ENCODE measurements at regions not wholly inside any gene's neighbourhood (a gene's known extent, or its start where the extent isn't known, plus 50 kb on each side); places are given as distances from the start of the nearest gene placed in this dataset.

GRCh38 chr14:101128478-101129321, 225.2 kb upstream of the RTL1 start:
- Histone ChIP-seq H3K4me3 (ENCODE audit: insufficient read depth, low read depth, low read length) (no peak overlapping the region), H3K36me3 (replicated peaks; ENCODE audit: control insufficient read depth, insufficient read depth, low read length) (no peaks in the 10 kb centered on the region), H3K27me3 (ENCODE audit: control insufficient read depth, insufficient read depth, low read length) (no peaks in the 10 kb centered on the region)
- DNase-seq, result peak; percentile 38

DNA sequence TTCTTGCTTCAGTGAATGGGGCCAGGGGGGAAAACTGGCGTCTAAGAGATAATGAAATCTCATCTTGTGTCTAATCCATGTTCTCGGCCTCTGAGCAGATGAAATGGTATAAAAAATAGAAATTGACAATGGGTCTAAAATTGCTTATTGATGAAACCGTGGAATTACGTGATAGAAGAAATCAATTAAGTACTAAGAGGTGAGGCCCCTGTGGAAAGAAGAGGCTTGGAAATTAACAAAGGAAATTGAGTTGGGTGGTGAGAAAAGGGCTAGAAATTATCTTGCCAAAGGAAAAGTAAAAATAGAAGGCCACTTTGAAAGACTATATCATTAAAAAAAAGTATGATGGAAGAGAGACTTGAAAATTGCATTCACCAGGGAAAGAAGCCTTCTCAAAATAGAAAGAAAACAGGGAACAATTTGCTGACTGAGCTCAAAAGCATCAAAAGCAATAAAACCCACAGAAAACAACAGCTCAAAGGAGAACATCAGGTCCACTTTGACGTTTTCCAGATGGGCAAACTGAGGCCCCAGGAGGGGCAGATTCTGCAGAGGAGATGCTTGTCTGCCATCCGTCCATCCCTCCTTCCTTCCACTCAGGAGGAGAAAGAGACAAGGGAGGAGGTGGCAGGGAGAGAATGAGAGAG, 226.1 kb upstream of the RTL1 start:
- Histone ChIP-seq H3K4me3 (ENCODE audit: insufficient read depth, low read depth, low read length) (no peak overlapping the region), H3K27me3 (ENCODE audit: control insufficient read depth, insufficient read depth, low read length) (no peaks in the 10 kb centered on the region), H3K36me3 (replicated peaks; ENCODE audit: control insufficient read depth, insufficient read depth, low read length) (no peaks in the 10 kb centered on the region)
- peak; percentile 2 for DNase-seq

DNA sequence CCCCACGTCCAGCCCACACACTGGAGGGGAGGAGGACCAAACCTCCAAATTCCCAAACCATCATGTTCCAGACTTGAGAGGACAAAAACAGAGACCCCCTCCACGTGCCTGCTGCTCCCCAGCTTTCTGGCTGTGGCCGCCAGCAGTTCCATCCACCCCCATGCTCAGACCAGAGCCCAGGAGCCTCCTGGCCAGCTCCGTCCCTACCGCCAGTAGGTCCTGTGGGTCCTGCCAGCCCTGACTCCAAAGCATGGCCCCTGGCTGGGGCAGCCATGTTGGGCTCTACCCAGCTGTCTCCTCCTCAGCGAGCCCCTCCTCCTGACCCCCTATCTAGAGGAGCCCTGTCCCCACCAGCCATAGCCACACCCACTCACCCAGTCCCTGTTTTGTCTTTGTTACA, 227.3 kb upstream of the RTL1 start:
- no peaks in the 10 kb centered on the region for H3K36me3 ChIP-seq (replicated peaks; ENCODE audit: control insufficient read depth, insufficient read depth, low read length)
- no peaks in the 10 kb centered on the region for H3K27me3 ChIP-seq (ENCODE audit: control insufficient read depth, insufficient read depth, low read length)
- no peak overlapping the region for H3K4me3 ChIP-seq (ENCODE audit: insufficient read depth, low read depth, low read length)
- DNase-seq, result peak; percentile 32

GRCh38 chr14:101131451-101131916, 228.0 kb upstream of the RTL1 start:
- Histone ChIP-seq H3K4me3 (ENCODE audit: insufficient read depth, low read depth, low read length) (no peak overlapping the region), H3K27me3 (ENCODE audit: control insufficient read depth, insufficient read depth, low read length) (no peaks in the 10 kb centered on the region), H3K36me3 (replicated peaks; ENCODE audit: control insufficient read depth, insufficient read depth, low read length) (no peaks in the 10 kb centered on the region)
- DNase-seq, result no peak

DNA sequence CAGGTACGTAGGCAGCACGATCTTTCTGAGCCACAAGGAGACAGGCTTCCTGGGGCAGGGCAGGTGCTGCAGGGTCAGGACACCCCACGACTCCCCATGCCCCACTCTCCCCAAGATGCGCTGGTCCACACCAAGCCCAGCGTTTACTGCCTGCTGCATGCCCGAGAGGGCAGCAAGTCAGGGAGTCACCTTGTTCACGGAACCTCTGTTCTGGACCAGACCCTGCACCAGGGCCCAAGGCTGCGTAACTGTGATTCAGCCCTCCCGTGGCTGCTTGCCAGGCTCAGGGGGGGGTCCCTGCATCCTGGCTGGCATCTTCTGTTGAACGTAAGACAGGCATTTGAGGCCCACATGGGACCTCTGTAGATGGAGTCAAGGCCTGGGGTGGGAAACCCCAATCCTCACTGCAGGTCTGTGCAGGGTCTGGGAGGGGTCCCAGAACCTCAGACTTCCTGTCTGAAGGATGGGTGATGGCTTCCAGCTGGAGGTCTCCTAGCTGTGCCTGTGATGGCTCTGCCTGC, 228.6 kb upstream of the RTL1 start:
- DNase-seq, result peak; percentile 27
- H3K27me3 ChIP-seq (ENCODE audit: control insufficient read depth, insufficient read depth, low read length), result no peaks in the 10 kb centered on the region
- no peaks in the 10 kb centered on the region for H3K36me3 ChIP-seq (replicated peaks; ENCODE audit: control insufficient read depth, insufficient read depth, low read length)
- no peak overlapping the region for H3K4me3 ChIP-seq (ENCODE audit: insufficient read depth, low read depth, low read length)

DNA sequence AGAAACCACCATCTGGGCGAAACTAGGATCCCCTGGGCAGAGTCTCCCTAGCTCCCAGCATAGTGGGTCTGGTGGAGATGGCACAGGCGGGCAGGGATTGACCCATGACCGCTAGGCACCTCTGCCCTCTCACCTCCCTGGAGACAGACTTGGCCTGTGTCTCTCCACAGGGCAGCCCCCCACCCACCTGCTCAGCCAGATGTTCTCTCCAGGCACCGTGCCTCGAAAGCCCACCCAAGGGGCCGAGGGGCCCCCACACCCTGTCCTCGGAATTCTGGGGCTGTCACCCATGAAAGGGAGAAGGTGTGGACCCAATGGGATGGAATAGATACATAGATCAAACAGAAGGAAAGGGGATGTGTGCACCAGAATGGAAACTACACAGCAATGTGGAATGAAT, 229.1 kb upstream of the RTL1 start:
- no peaks in the 10 kb centered on the region for H3K27me3 ChIP-seq (ENCODE audit: control insufficient read depth, insufficient read depth, low read length)
- H3K4me3 ChIP-seq (ENCODE audit: insufficient read depth, low read depth, low read length), result no peak overlapping the region
- peak; percentile 23 for DNase-seq
- H3K36me3 ChIP-seq (replicated peaks; ENCODE audit: control insufficient read depth, insufficient read depth, low read length), result no peaks in the 10 kb centered on the region

DNA sequence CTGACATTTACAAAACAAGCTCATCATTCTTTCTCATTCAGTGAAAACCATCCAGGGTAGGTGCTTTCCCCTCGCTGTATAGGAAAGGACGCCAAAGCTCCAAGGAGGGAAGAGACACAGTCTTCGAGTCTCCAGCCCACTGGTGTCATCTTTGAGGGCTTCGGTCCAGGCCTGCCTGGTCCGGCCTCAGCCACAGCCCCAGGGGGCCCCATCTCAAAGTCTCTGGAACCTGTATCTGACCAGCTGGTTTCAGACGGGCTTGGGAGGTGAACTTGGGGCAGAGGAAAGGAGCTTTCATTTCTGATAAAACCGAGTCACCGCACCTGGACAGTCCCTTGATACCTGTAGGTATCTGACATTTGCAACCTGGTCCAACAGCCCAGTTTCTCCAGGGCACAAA, 229.5 kb upstream of the RTL1 start:
- Histone ChIP-seq H3K36me3 (replicated peaks; ENCODE audit: control insufficient read depth, insufficient read depth, low read length) (no peaks in the 10 kb centered on the region), H3K4me3 (ENCODE audit: insufficient read depth, low read depth, low read length) (no peak overlapping the region), H3K27me3 (ENCODE audit: control insufficient read depth, insufficient read depth, low read length) (no peaks in the 10 kb centered on the region)
- peak; percentile 15 for DNase-seq

- H3K36me3 ChIP-seq (replicated peaks; ENCODE audit: control insufficient read depth, insufficient read depth, low read length), result no peaks in the 10 kb centered on the region
- no peak overlapping the region for H3K4me3 ChIP-seq (ENCODE audit: insufficient read depth, low read depth, low read length)
- peak; percentile 46 for DNase-seq
- no peaks in the 10 kb centered on the region for H3K27me3 ChIP-seq (ENCODE audit: control insufficient read depth, insufficient read depth, low read length)
Observed at GRCh38 chr14:101134161-101134631, 230.7 kb upstream of the RTL1 start.

- Histone ChIP-seq H3K4me3 (ENCODE audit: insufficient read depth, low read depth, low read length) (no peak overlapping the region), H3K27me3 (ENCODE audit: control insufficient read depth, insufficient read depth, low read length) (no peaks in the 10 kb centered on the region), H3K36me3 (replicated peaks; ENCODE audit: control insufficient read depth, insufficient read depth, low read length) (no peaks in the 10 kb centered on the region)
- no peak for DNase-seq
Observed at GRCh38 chr14:101134851-101135433, 231.4 kb upstream of the RTL1 start.

DNA sequence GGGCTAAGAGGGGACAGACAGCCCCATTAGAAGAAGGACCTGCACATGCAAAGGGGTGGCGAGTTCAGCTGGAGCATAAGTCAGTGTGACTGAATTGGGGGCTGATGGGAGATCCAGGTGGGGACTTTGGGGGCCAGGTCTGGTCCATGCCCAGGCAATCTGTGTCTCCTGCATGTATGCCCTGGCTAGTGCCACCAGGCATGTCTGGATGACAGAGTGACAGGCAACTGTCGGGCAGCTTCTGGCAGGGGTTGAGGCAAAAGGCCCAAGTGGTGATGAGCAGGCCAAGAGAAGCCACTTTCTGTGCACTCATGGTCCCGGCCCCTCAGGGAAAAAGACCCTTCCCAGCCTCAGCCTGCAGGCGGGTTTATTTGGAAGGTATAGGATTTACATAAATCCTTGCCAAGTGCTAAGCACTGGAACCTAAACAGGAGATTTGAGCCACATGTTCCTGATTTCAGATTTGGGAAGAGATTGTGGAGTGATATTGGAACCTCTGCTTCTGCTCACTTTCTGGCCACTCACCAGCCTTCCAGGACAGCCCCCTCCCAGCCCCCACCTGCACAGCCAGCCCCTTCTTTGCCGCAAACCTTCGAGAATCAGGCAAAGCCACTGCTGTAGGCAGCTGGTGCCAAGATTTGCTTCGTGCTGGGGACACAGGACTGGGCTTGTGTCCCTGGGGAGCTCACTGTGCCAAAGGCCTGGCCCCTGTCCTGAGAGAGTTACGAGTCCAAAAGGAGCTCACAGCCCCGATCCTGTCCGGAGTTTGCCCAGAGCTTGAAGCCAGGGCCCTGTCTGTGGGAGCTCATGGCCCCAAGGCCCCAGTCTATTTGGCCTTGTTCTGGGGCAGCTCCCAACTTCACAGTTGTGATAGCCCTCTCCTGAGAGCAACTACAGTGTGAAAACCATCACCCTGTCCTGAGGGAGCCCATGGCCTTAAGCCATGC, 232.5 kb upstream of the RTL1 start:
- Histone ChIP-seq H3K27me3 (ENCODE audit: control insufficient read depth, insufficient read depth, low read length) (no peaks in the 10 kb centered on the region), H3K4me3 (ENCODE audit: insufficient read depth, low read depth, low read length) (no peak overlapping the region), H3K36me3 (replicated peaks; ENCODE audit: control insufficient read depth, insufficient read depth, low read length) (no peaks in the 10 kb centered on the region)
- DNase-seq, result no peak

GRCh38 chr14:101137234-101137633, 233.7 kb upstream of the RTL1 start:
- DNase-seq, result no peak
- H3K27me3 ChIP-seq (ENCODE audit: control insufficient read depth, insufficient read depth, low read length), result no peaks in the 10 kb centered on the region
- no peaks in the 10 kb centered on the region for H3K36me3 ChIP-seq (replicated peaks; ENCODE audit: control insufficient read depth, insufficient read depth, low read length)
- no peak overlapping the region for H3K4me3 ChIP-seq (ENCODE audit: insufficient read depth, low read depth, low read length)

DNA sequence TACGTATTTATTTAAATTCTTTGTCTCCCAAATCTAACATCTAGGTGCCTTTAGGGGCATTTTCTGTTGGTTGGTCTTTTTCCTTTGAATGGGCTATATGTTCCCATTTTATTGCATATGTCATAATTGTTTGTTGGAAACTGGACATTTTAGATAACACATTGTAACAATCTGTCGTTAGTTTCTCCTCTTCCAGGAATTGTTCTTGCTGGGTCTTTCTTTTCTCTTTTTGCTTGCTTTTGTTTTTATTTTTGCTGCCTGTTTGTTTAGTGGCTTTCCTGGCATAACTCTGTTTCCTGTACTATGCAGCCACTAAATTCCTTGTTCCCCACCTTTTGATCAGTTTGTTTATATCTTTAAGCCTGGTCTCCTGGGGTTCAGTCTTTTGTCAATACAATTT, 244.3 kb upstream of the RTL1 start:
- Histone ChIP-seq H3K4me3 (ENCODE audit: insufficient read depth, low read depth, low read length) (no peak overlapping the region), H3K36me3 (replicated peaks; ENCODE audit: control insufficient read depth, insufficient read depth, low read length) (no peaks in the 10 kb centered on the region), H3K27me3 (ENCODE audit: control insufficient read depth, insufficient read depth, low read length) (no peaks in the 10 kb centered on the region)
- DNase-seq, result no peak

- DNase-seq, result peak; percentile 49
- no peaks in the 10 kb centered on the region for H3K27me3 ChIP-seq (ENCODE audit: control insufficient read depth, insufficient read depth, low read length)
- no peaks in the 10 kb centered on the region for H3K36me3 ChIP-seq (replicated peaks; ENCODE audit: control insufficient read depth, insufficient read depth, low read length)
- no peak overlapping the region for H3K4me3 ChIP-seq (ENCODE audit: insufficient read depth, low read depth, low read length)
Observed at GRCh38 chr14:101150039-101150610, 246.6 kb upstream of the RTL1 start.
